H1 (cell line): ENCODE measurements at regions not wholly inside any gene's neighbourhood (a gene's known extent, or its start where the extent isn't known, plus 50 kb on each side); places are given as distances from the start of the nearest gene placed in this dataset.

Experiments used
- CTCF ChIA-PET: fragments of 300-600 bp; sonication (Branson Sonifier 250); formaldehyde crosslinking; loops from one replicate; lab custom pipeline; 2021; ENCODE audit not compliant: partially characterized antibody; lab: Charles Lee
- POLR2A ChIA-PET: fragments of 300-600 bp; sonication (Branson Sonifier 250); formaldehyde crosslinking; loops from one replicate; lab custom pipeline; 2021; ENCODE audit warnings: inconsistent platforms; ENCODE audit not compliant: partially characterized antibody; lab: Charles Lee
- DNase-seq, 2 experiments: peaks; one replicate each; pipeline versions ENCODE4 v3.0.0 to v3.0.0-alpha.2; 2010 to 2022; ENCODE audit warnings: low spot score in 2 of 2, low read depth in 1 of 2, mixed read lengths in 1 of 2
- FAIRE-seq: peaks from 2 replicates; lab custom pipeline; 2011; peaks lifted over from hg19 to GRCh38; lab: Jason Lieb, UNC
- H2AFZ ChIP-seq: 2 replicates; pipeline ENCODE4 v1.8.1; 2012; ENCODE audit warnings: low read length, inconsistent platforms
- H2AK5ac ChIP-seq: 2 replicates; pipeline ENCODE4 v1.6.1; 2013; ENCODE audit warnings: low read depth, low read length
- H2BK120ac ChIP-seq: replicated peaks from 2 replicates; pipeline ENCODE3; 2013; ENCODE audit warnings: low read depth, low read length, inconsistent platforms
- H2BK12ac ChIP-seq: 2 replicates; pipeline ENCODE4 v1.6.1; 2013; ENCODE audit warnings: low read depth, low read length
- H2BK15ac ChIP-seq: 2 replicates; pipeline ENCODE4 v1.6.1; 2013; ENCODE audit warnings: low read length
- H2BK20ac ChIP-seq: 2 replicates; pipeline ENCODE4 v1.6.1; 2013; ENCODE audit warnings: low read length
- H2BK5ac ChIP-seq: 2 replicates; pipeline ENCODE4 v1.6.1; 2013; ENCODE audit warnings: low read depth, low read length
- H3K14ac ChIP-seq: 2 replicates; pipeline ENCODE4 v1.6.1; 2013; ENCODE audit warnings: inconsistent platforms; ENCODE audit not compliant: insufficient read length
- H3K18ac ChIP-seq: 2 replicates; pipeline ENCODE4 v1.6.1; 2013; ENCODE audit warnings: low read length; ENCODE audit errors: extremely low read depth
- H3K23ac ChIP-seq: 2 replicates; pipeline ENCODE4 v1.6.1; 2013; ENCODE audit warnings: inconsistent platforms; ENCODE audit not compliant: insufficient read length
- H3K23me2 ChIP-seq: 2 replicates; pipeline ENCODE4 v1.6.1; 2013; ENCODE audit warnings: low read depth, low read length
- H3K27ac ChIP-seq: 2 replicates; pipeline ENCODE4 v1.6.1; 2011; ENCODE audit warnings: low read depth, low read length, inconsistent platforms
- H3K27me3 ChIP-seq, 4 experiments: replicated peaks in 1 of 4; 1 replicate in 1 of 4; 2 replicates in 3 of 4; pipeline versions ENCODE4 v1.6.1 to v1.8.1; 2011 to 2013; ENCODE audit warnings: low read length in 3 of 4, mild to moderate bottlenecking in 3 of 4, inconsistent platforms in 2 of 4, mixed read lengths in 2 of 4, moderate library complexity in 1 of 4; ENCODE audit not compliant: control insufficient read depth in 3 of 4, insufficient read depth in 3 of 4; ENCODE audit errors: extremely low read depth in 1 of 4
- H3K36me3 ChIP-seq, 4 experiments: 2 replicates each; pipeline versions ENCODE4 v1.6.1 to v1.8.1; 2011 to 2013; ENCODE audit warnings: mild to moderate bottlenecking in 4 of 4, low read length in 3 of 4, moderate library complexity in 2 of 4, control low read depth in 1 of 4, inconsistent platforms in 1 of 4; ENCODE audit not compliant: insufficient read depth in 4 of 4, control insufficient read depth in 2 of 4
- H3K4ac ChIP-seq: replicated peaks from 2 replicates; pipeline ENCODE3; 2013; ENCODE audit warnings: low read length, low read depth, mixed read lengths, inconsistent platforms; ENCODE audit not compliant: insufficient read length
- H3K4me1 ChIP-seq, 4 experiments: replicated peaks in 1 of 4; 1 replicate in 1 of 4; 2 replicates in 3 of 4; pipeline versions ENCODE4 v1.6.1 to v1.8.1; 2011 to 2013; ENCODE audit warnings: low read length in 3 of 4, inconsistent platforms in 2 of 4, mixed read lengths in 1 of 4; ENCODE audit not compliant: insufficient read depth in 4 of 4, control insufficient read depth in 3 of 4
- H3K4me2 ChIP-seq, 2 experiments: 2 replicates each; pipeline versions ENCODE4 v1.6.1 to v1.8.1; 2011 to 2013; ENCODE audit warnings: low read depth in 2 of 2, low read length in 2 of 2, control low read depth in 1 of 2, inconsistent platforms in 1 of 2, mild to moderate bottlenecking in 1 of 2; ENCODE audit not compliant: insufficient read depth in 1 of 2
- H3K4me3 ChIP-seq, 4 experiments: fragments of 200-600, 300-600 bp in 1 of 4; sonication (generic), shearing (Covaris generic), sonication (Bioruptor Twin) in 1 of 4; 2 replicates each; pipeline versions ENCODE4 v1.5.1 to v1.8.1; 2011 to 2016; ENCODE audit warnings: low read length in 4 of 4, low read depth in 3 of 4, control low read depth in 2 of 4, inconsistent platforms in 2 of 4, mild to moderate bottlenecking in 2 of 4, mixed read lengths in 1 of 4, moderate library complexity in 1 of 4; ENCODE audit not compliant: insufficient read depth in 2 of 4; ENCODE audit errors: extremely low read depth in 1 of 4
- H3K56ac ChIP-seq: replicated peaks from 2 replicates; pipeline ENCODE3; 2013; ENCODE audit warnings: low read depth, mild to moderate bottlenecking, mixed read lengths, low read length, inconsistent platforms; ENCODE audit not compliant: insufficient read length
- H3K79me1 ChIP-seq: 2 replicates; pipeline ENCODE4 v1.6.1; 2013; ENCODE audit warnings: low read depth, low read length, control low read depth
- H3K79me2 ChIP-seq, 2 experiments: 2 replicates each; pipeline versions ENCODE4 v1.6.1 to v1.8.1; 2012 to 2013; ENCODE audit warnings: low read length in 2 of 2, mild to moderate bottlenecking in 2 of 2, inconsistent platforms in 1 of 2; ENCODE audit not compliant: insufficient read depth in 2 of 2, control insufficient read depth in 1 of 2
- H3K9ac ChIP-seq, 4 experiments: replicated peaks in 1 of 4; 1 replicate in 1 of 4; 2 replicates in 3 of 4; pipeline versions ENCODE4 v1.6.1 to v1.8.1; 2011 to 2013; ENCODE audit warnings: low read depth in 3 of 4, low read length in 3 of 4, control low read depth in 2 of 4, mild to moderate bottlenecking in 2 of 4, moderate library complexity in 2 of 4, inconsistent platforms in 1 of 4; ENCODE audit errors: extremely low read depth in 1 of 4
- H3K9me3 ChIP-seq, 2 experiments: 2 replicates each; pipeline versions ENCODE4 v1.6.1 to v1.8.1; 2012 to 2013; ENCODE audit warnings: mild to moderate bottlenecking in 2 of 2, moderate library complexity in 2 of 2, control low read depth in 1 of 2, inconsistent platforms in 1 of 2, low read depth in 1 of 2, low read length in 1 of 2, mixed read lengths in 1 of 2; ENCODE audit not compliant: insufficient read depth in 2 of 2
- H4K20me1 ChIP-seq, 2 experiments: replicated peaks in 1 of 2; 2 replicates each; pipeline versions ENCODE3 to v1.8.1; 2011 to 2013; ENCODE audit warnings: inconsistent platforms in 2 of 2, low read length in 2 of 2, mild to moderate bottlenecking in 1 of 2; ENCODE audit not compliant: insufficient read depth in 2 of 2, control insufficient read depth in 1 of 2
- H4K5ac ChIP-seq: 2 replicates; pipeline ENCODE4 v1.6.1; 2013; ENCODE audit warnings: low read length, low read depth, mixed read lengths, inconsistent platforms; ENCODE audit not compliant: insufficient read length
- H4K8ac ChIP-seq: 2 replicates; pipeline ENCODE4 v1.8.0; 2013; ENCODE audit warnings: mild to moderate bottlenecking, moderate library complexity, low read length, inconsistent platforms; ENCODE audit not compliant: insufficient read depth; ENCODE audit errors: extremely low read depth
- H4K91ac ChIP-seq: replicated peaks from 2 replicates; pipeline ENCODE3; 2013; ENCODE audit warnings: low read length, mixed read lengths, inconsistent platforms; ENCODE audit not compliant: insufficient read length
- CBX5 ChIP-seq: fragments of 300-800, 300-1000 bp; sonication (generic); IDR thresholded peaks from 2 replicates; pipeline ENCODE4 v1.7.1; 2016; ENCODE audit warnings: antibody characterized with exemption, low read length, low read depth
- GABPA ChIP-seq: IDR thresholded peaks from 2 replicates; pipeline ENCODE4 v1.6.1; 2011; ENCODE audit warnings: mild to moderate bottlenecking, low read length, moderate library complexity, borderline replicate concordance; ENCODE audit not compliant: insufficient read depth
- SRF ChIP-seq: IDR thresholded peaks from 2 replicates; pipeline ENCODE4 v1.6.1; 2011; ENCODE audit warnings: mild to moderate bottlenecking, low read depth, low read length, moderate library complexity
- USF2 ChIP-seq: IDR thresholded peaks from 2 replicates; pipeline ENCODE4 v1.6.1; 2011; ENCODE audit warnings: low read length, improper control_type of control experiment
- WGBS, 2 experiments: shearing (Covaris generic) in 1 of 2; methylation state at CpG; one replicate each; pipeline versions ENCODE4 v1.1.6 to v1.1.7; 2013 to 2015; ENCODE audit warnings: low lambda C conversion rate in 2 of 2, mixed read lengths in 2 of 2, inconsistent platforms in 1 of 2, low coverage in 1 of 2, missing lambda C conversion rate in 1 of 2; ENCODE audit not compliant: insufficient replicate concordance in 2 of 2, insufficient coverage in 1 of 2, insufficient read length in 1 of 2; ENCODE audit errors: extremely low coverage in 1 of 2, missing lambda C conversion rate in 1 of 2; 5-methylcytosine and 5-hydroxymethylcytosine counted together

- H3K79me2 ChIP-seq, result no peaks in the 10 kb centered on the region
- no peaks in the 10 kb centered on the region for H3K4me1 ChIP-seq
- no peak overlapping the region for H2BK12ac ChIP-seq
- no peaks in the 10 kb centered on the region for H3K36me3 ChIP-seq
- no peak overlapping the region for H4K5ac ChIP-seq
- H3K56ac ChIP-seq, result no peak overlapping the region
- no peak overlapping the region for H3K4ac ChIP-seq
- H4K91ac ChIP-seq, result no peak overlapping the region
- no peaks in the 10 kb centered on the region for H3K23me2 ChIP-seq
- no peak overlapping the region for H2BK15ac ChIP-seq
- TF ChIP-seq CBX5, result no peak
- TF ChIP-seq GABPA, result no peak
- no peak for TF ChIP-seq SRF
- TF ChIP-seq USF2, result no peak
- WGBS, 2 experiments, result 78% methylated on average over 4 of the region's 4 CpGs; no CpG with 5 or more reads in 1 of the 2 experiments
- no peak for DNase-seq
- no peak overlapping the region for H2AK5ac ChIP-seq
- no peak overlapping the region for H3K27ac ChIP-seq
- no peak overlapping the region for H4K8ac ChIP-seq
- no peaks in the 10 kb centered on the region for H3K27me3 ChIP-seq
- H2AFZ ChIP-seq, result no peak overlapping the region
- H3K4me3 ChIP-seq, result no peak overlapping the region
- H3K14ac ChIP-seq, result no peak overlapping the region
- no peak overlapping the region for H2BK5ac ChIP-seq
- CTCF ChIA-PET, result no interaction called here
- H2BK120ac ChIP-seq, result no peak overlapping the region
- H3K4me2 ChIP-seq, result no peak overlapping the region
- no peak for FAIRE-seq
- H3K79me1 ChIP-seq, result no peaks in the 10 kb centered on the region
- H3K9me3 ChIP-seq, result no peaks in the 10 kb centered on the region
- POLR2A ChIA-PET, result no interaction called here
- no peaks in the 10 kb centered on the region for H4K20me1 ChIP-seq
- no peak overlapping the region for H2BK20ac ChIP-seq
- H3K9ac ChIP-seq, result no peak overlapping the region
- no peak overlapping the region for H3K23ac ChIP-seq
- H3K18ac ChIP-seq, result no peak overlapping the region
Measured at GRCh38 chr10:31194986-31195385, 124.0 kb upstream of the ZEB1 start.
